Thyroid gland (tissue), 4 donors: ENCODE measurements at regions not wholly inside any gene's neighbourhood (a gene's known extent, or its start where the extent isn't known, plus 50 kb on each side); places are given as distances from the start of the nearest gene placed in this dataset.

Source experiments
- DNase-seq, 2 donors: peaks; one replicate each; pipeline ENCODE4 v3.0.0-alpha.2; 2019
- H3K27ac ChIP-seq, 3 donors: fragments of 200-600 bp; sonication (generic); 1 replicate in 2 of 3; 2 replicates in 1 of 3; pipeline ENCODE4 v1.5.1; 2016 to 2019; ENCODE audit warnings: mild to moderate bottlenecking in 1 of 3, moderate library complexity in 1 of 3
- H3K27me3 ChIP-seq: fragments of 200-600 bp; sonication (generic); one replicate; pipeline ENCODE4 v1.5.1; 2019
- H3K36me3 ChIP-seq, 2 donors: fragments of 200-600 bp; sonication (generic); one replicate each; pipeline ENCODE4 v1.5.1; 2016 to 2019
- H3K4me1 ChIP-seq, 2 donors: fragments of 200-600 bp; sonication (generic); one replicate each; pipeline ENCODE4 v1.5.1; 2017 to 2019
- H3K4me3 ChIP-seq, 3 donors: fragments of 200-600 bp; sonication (generic); replicated peaks in 1 of 3; 1 replicate in 2 of 3; 2 replicates in 1 of 3; pipeline ENCODE4 v1.5.1; 2016; ENCODE audit warnings: mild to moderate bottlenecking in 1 of 3
- H3K9me3 ChIP-seq: fragments of 200-600 bp; sonication (generic); one replicate; pipeline ENCODE4 v1.5.1; 2017
- POLR2A ChIP-seq, 2 donors: fragments of 450-650 bp; IDR thresholded peaks; one replicate each; pipeline ENCODE4 v1.6.1; 2017; ENCODE audit warnings: antibody characterized with exemption in 2 of 2, mild to moderate bottlenecking in 2 of 2, moderate library complexity in 1 of 2
- WGBS, 2 donors: methylation state at CpG; one replicate each; pipeline ENCODE4 v1.1.5; 2017; 5-methylcytosine and 5-hydroxymethylcytosine counted together
- intact Hi-C: fragments of 100-400 bp; cut with DNase I; formaldehyde crosslinking; loops from one replicate; pipeline ENCODE4 v1.15.1; 2023
- TF ChIP-seq, protein P1 (sequence below), 6 experiments: fragments of 200-600 bp in 3 of 6; fragments of 450-650 bp in 3 of 6; sonication (generic) in 3 of 6; IDR thresholded peaks; one replicate each; pipeline ENCODE4 v1.5.1; 2016 to 2019; ENCODE audit warnings: antibody characterized with exemption in 6 of 6, mild to moderate bottlenecking in 2 of 6, inconsistent platforms in 1 of 6, moderate library complexity in 1 of 6

DNA sequence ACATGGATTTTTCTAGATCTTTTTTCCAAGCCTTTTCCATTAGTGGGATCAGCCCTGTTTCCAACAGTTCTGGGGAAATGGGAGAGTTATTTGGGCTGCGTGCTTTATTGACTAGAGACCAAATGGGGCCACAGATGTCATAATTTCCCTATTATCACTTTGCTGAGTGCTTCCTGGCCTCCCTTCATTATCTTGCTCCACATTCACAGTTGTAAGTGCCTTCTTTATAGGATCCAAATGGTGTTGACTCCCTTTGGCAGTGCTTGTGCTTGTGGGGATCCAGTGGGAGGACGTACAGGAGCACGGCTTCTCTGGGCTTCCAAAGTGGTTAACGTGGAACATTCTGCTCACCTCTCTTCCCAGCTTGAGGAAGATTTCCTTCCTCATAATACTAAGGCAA, 141.0 kb upstream of the RMST start:
- H3K27me3 ChIP-seq, result no peaks in the 10 kb centered on the region
- H3K9me3 ChIP-seq, result no peaks in the 10 kb centered on the region
- no peaks in the 10 kb centered on the region for H3K4me1 ChIP-seq
- no peak for TF ChIP-seq POLR2A (IDR thresholded peaks at IDR 0.05)
- TF ChIP-seq, protein P1, sequence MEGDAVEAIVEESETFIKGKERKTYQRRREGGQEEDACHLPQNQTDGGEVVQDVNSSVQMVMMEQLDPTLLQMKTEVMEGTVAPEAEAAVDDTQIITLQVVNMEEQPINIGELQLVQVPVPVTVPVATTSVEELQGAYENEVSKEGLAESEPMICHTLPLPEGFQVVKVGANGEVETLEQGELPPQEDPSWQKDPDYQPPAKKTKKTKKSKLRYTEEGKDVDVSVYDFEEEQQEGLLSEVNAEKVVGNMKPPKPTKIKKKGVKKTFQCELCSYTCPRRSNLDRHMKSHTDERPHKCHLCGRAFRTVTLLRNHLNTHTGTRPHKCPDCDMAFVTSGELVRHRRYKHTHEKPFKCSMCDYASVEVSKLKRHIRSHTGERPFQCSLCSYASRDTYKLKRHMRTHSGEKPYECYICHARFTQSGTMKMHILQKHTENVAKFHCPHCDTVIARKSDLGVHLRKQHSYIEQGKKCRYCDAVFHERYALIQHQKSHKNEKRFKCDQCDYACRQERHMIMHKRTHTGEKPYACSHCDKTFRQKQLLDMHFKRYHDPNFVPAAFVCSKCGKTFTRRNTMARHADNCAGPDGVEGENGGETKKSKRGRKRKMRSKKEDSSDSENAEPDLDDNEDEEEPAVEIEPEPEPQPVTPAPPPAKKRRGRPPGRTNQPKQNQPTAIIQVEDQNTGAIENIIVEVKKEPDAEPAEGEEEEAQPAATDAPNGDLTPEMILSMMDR (IDR thresholded peaks at IDR 0.05), result no peak
- WGBS, 2 donors, result 72 to 83% methylated on average over 4 of the region's 4 CpGs
- no peaks in the 10 kb centered on the region for H3K36me3 ChIP-seq
- H3K4me3 ChIP-seq, result no peak overlapping the region
- DNase-seq, result no peak
- intact Hi-C loops, result no loop called here
- H3K27ac ChIP-seq, result no peak overlapping the region

DNA sequence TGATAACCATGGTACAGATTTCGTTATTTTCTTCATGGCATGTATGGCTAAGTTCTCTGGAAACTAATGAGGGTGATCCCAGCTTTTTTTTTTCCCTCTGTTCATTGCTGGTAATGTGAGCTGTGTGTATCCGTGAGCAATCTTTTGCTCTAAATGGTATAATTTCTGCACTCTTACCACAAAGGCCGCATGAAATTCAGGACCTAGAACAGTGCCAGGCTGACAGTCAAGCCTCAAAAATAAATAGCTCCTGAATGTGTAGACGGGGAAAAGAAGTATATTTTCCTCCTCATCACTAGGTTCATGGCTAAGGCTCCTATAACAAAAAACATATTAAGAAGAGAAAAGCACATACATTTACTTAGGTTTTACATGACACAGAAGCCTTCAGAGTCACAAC, 140.2 kb upstream of the RMST start:
- intact Hi-C loops, result no loop called here
- DNase-seq, result no peak
- Histone ChIP-seq H3K4me1 (peaks cover 0 to 5% of the 10 kb centered on the region in 2 donors), H3K4me3 (no peak overlapping the region), H3K9me3 (no peaks in the 10 kb centered on the region), H3K36me3 (no peaks in the 10 kb centered on the region), H3K27ac (no peak overlapping the region), H3K27me3 (no peaks in the 10 kb centered on the region)
- TF ChIP-seq, protein P1 (IDR thresholded peaks at IDR 0.05), result no peak
- no peak for TF ChIP-seq POLR2A (IDR thresholded peaks at IDR 0.05)
- 76 to 80% methylated on average over 4 of the region's 4 CpGs for WGBS, 2 donors

DNA sequence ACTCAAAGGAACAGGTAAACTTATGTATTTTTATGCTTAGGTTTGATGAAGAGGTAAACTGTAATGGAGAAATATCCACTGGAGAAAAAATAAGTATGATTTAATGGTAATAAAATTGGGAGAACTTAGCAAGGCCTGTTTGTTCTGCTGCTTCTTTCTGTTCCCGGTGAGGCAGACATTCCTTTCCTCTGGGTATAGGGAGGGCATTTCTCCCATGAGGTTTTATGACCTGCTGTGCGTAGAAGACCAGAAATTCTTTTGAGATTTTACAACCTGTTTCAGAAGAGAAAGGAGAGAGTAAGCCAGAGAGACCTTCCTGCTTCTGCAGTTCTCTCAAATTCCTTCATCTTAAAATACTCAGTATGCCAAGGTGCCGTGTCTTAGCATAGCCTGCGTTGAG, 139.4 kb upstream of the RMST start:
- Histone ChIP-seq H3K9me3 (no peaks in the 10 kb centered on the region), H3K27me3 (no peaks in the 10 kb centered on the region), H3K36me3 (no peaks in the 10 kb centered on the region), H3K4me1 (peaks cover 0 to 7% of the 10 kb centered on the region in 2 donors), H3K4me3 (no peak overlapping the region), H3K27ac (no peak overlapping the region)
- DNase-seq, result no peak
- WGBS, 2 donors, result 87 to 88% methylated on average over 4 of the region's 4 CpGs
- TF ChIP-seq, protein P1 (IDR thresholded peaks at IDR 0.05), result no peak
- TF ChIP-seq POLR2A (IDR thresholded peaks at IDR 0.05), result no peak
- intact Hi-C loops, result no loop called here

DNA sequence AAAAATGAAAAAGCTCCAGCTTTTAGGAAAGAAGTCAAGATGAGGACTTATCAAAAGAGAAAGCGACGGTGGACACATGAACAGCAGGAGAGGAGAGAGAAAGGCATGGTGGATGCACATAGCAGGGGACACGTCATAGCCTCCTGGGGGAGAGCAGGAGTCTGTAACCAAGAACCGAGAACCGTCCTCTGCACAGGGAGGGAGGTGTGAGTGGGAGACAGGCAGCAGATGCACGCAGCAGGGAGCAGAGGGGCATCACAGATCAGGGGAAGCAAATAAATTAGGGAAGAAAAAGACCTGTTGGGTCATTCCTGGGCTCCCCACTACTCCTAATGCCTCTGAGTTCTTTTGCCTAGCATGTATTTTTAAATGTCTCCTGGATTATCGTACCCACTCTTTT, 138.1 kb upstream of the RMST start:
- 74 to 79% methylated on average over 7 of the region's 7 CpGs for WGBS, 2 donors
- intact Hi-C loops, result no loop called here
- no peak for DNase-seq

DNA sequence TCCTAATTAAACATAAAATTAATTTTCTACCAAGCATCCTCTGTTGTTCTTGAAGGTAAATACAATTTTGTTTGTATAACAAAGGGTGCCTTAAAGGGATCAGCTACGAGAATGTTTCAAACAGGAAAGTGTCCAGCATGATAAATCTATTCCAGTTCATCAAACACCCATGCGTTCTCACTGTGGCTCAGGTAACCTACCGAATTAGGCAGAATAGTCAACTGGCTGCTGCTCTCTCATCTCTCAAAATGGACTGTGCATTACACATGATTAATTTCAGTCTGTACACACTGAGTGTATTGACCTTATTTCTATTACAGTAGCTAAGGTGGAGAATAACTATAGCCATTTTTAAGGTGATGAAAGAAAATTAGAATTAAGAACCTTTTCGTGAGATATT, 127.5 kb upstream of the RMST start:
- no peak overlapping the region for H3K4me3 ChIP-seq
- no peaks in the 10 kb centered on the region for H3K9me3 ChIP-seq
- H3K27ac ChIP-seq, result no peak overlapping the region
- TF ChIP-seq, protein P1 (IDR thresholded peaks at IDR 0.05), result no peak
- no peak for TF ChIP-seq POLR2A (IDR thresholded peaks at IDR 0.05)
- no peaks in the 10 kb centered on the region for H3K27me3 ChIP-seq
- no peaks in the 10 kb centered on the region for H3K36me3 ChIP-seq
- intact Hi-C loops, result no loop called here
- 67 to 77% methylated on average over 4 of the region's 4 CpGs for WGBS, 2 donors
- no peaks in the 10 kb centered on the region for H3K4me1 ChIP-seq
- DNase-seq, result no peak

More for the DNA sequence above, 138.1 kb upstream of the RMST start:
- Histone ChIP-seq H3K4me3 (no peak overlapping the region), H3K27me3 (no peaks in the 10 kb centered on the region), H3K36me3 (no peaks in the 10 kb centered on the region), H3K4me1 (peaks cover 0 to 7% of the 10 kb centered on the region in 2 donors), H3K27ac (no peak overlapping the region), H3K9me3 (no peaks in the 10 kb centered on the region)
- TF ChIP-seq, protein P1 (IDR thresholded peaks at IDR 0.05), result no peak
